Raji (cell line): ENCODE measurements at regions not wholly inside any gene's neighbourhood (a gene's known extent, or its start where the extent isn't known, plus 50 kb on each side); places are given as distances from the start of the nearest gene placed in this dataset.

Source experiments
- POLR2A ChIP-seq: IDR thresholded peaks from 2 replicates; pipeline ENCODE4 v1.6.1; 2011; ENCODE audit warnings: low read depth, low read length, control low read depth; ENCODE audit not compliant: insufficient read depth

DNA sequence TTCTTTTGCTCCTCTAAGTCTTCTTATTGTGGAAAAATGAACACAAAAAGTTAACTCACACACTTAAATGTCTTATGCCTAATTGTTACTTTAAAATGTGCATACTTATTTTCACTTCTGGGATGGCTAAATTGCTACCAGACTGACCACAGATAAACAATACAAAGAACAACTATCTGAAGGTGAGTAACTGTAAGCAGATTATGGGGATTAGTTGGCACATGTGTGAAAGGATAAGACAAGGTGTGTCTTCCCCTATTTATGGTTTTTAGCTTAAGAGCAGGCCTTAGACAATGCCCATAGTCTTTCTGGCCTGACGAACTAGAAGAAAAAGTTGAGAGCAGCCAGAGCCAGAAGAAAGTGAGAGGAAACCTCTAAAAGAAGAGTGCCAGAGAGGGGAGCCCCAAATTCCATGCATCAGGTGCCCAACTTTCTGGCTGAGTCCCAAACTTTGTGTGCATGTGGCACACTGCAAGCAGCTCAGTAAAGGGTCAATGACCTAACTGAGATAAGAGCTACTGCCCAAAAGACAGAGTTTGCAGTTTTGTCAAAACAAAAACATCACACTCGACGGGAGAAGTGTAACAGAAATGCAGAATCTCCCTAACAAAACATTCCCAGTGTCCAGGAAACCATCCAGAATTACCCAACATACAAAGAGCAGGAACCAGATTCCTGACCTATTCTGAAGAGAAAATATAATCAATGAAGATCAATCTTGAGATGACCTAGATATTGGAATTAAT lies 375.4 kb downstream of the KCNRG start:
- no peak for TF ChIP-seq POLR2A

DNA sequence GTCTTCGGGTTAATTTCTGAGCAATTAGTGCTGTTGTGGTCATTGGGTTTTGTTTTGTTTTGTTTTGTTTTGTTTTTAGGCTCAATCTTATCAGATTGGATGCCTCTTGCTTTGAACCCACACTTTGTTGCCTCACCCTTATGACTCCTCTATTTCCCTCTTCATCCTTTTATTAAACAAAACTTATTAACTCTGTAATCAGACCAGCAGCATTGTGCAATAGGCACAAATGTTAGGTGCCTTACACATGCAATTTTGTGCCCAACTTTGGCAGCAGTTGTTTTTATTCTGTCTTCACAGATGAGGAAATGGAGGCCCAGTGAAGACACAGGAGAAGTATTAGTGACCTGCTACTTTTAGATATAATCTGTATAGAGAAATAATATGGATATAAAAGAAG lies 377.7 kb downstream of the KCNRG start:
- no peak for TF ChIP-seq POLR2A

DNA sequence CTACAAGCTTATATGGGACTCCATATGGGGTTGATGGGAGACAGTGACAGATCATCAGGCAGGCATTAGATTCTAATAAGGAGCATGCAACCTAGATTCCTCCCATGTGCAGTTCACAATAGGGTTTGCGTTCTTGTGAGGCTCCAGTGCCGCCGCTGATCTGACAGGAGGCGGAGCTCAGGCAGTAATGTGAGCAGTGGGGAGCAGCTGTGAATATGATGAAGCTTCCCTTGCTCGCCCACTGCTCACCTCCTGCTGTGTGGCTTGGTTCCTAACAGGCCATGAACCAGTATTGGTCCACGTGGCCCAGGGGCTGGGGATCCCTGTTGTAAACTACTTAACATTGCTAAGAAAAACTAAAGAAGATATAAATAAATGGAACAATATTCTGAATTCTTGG lies 378.4 kb downstream of the KCNRG start:
- TF ChIP-seq POLR2A = no peak

DNA sequence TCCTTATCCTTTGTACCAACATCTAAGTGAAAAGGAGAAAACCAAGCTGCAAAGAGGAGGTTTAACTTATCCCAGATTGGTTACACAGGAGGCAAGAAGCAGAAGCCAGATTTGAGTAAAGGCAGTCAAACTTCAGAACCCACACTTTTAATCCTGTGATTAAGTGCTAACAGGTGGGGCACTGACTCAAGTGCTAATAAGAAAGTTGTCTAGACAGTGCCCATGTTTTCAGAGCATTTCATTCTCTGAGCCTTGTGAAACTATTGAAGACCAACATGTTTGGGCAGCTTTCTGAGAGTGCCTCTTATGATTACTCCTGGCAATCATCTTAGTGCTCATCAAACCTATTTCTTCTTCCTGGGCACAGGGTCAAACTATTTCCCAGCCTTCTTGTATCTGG lies 380.8 kb downstream of the KCNRG start:
- TF ChIP-seq POLR2A = no peak

DNA sequence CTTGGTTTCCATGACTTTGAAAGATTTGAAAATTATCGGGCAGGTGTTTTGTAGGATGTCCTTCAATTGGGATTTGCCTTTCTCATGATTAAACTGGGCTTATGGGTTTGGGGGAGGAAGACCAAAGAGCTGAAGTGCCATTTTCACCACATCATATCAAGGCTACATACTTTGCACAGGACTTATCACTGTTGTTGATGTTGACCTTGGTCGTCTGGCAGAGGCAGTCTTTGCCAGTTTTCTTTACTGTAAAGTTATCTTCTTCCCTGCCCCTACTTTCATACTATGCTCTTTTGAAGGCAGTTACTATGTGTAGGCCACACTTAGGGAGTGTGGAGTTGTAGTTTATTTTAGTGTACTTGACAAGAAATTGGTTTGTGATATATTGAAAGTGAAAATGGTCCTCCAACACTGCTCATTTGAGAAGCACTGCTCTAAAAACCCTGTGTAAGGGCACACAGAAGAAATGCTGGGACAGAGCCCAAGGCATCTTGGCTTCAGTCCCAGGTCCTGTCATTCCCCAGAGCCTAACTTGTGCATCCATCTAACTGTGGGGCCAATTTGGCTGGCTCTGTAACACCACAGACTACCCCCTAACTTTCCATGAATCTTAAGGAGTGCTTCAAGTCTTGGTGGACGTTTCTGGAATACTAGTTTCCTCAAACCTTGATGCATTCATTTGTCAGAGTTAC lies 384.9 kb downstream of the KCNRG start:
- TF ChIP-seq POLR2A = no peak

DNA sequence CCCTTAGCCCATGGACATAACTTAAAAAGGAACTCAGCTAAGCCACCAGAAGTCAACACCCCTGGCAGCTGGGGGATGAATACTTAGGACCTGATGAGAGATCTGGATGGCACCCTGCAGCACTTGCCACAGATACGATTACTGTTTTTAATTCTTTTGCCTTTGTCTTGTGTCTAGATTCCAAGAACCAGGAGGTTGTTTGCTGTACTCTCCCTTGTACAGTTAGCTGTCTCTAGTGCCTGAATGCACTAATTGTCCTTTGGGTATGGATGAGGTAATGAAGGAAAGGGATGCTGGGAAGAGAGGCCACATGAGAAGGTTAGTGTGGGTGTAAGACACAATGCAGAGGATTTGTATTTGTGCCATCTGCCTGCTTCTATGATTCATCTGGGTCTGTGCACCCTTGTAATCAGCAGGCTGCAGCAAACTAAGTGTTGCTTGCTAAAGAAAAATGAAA lies 385.8 kb downstream of the KCNRG start:
- TF ChIP-seq POLR2A = no peak

DNA sequence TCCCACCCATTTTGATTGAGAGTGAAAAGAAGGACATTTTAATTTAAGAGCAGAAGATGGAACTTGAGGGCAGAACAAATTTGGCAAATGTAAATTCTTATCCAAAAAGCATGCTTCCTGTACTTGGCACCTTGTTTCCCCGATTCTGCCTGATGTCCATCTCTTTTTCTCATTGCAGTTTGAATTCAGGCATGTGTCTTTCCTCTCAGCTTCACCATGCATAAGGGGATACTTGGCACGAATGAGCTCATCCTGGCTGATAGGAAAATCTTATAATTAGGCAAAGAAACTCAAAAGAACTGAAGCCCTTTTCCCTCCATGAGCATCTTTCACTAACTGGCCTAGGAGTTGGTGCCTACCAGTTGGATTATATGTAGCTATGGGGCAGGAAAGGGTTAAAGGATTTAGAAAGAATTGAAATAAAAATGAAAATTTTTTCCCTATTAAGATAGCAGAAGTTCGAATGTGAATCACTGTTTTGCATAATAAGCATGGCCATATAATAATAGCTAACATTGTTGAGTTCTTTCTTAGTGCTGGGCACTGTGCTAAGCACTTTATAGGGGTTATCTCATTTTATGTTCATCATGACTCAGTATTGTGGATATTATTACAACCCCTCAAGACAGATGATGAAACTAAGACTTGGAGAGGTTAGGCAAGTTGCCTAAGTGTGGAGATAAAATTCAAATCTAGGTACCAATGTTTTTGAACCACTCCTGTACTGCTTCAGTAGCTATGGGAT lies 386.6 kb downstream of the KCNRG start:
- no peak for TF ChIP-seq POLR2A

DNA sequence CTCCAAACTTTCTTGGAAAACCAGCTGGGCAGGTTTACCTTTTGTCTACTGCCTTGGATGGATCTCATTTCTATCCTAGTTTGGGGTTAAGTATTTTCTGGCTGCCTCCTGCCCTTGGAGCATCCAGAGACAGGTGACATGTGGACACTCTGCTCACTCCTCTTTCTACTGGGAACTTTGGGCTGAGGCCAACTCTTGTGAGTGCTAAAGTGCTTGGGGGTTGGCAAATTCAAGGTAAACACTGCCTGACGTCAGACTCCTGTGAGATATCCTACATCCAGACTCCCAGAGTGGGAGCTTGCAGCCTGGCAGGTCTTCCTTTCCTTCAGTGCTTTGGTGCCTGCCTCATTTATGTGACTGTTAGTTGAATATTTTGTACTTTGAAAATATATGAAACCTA lies 388.1 kb downstream of the KCNRG start:
- TF ChIP-seq POLR2A = no peak

DNA sequence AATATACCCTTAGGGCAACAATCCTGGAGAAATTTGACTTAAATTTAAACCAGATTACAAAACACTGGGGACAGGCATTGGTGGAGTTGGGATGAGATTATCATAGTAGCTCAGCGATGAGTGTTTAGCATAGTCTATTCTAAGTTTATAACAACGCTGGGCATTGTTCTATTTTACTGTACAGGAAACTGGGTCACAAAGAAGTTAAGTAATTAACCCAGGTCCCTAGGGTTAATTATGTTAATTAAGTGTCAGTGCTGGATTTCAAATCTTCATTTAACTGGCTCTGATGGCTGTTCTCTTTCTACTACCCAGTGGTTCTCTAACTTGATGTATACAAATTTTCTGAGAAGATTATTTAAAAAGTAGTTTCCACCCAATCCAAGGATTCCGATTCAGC lies 388.9 kb downstream of the KCNRG start:
- TF ChIP-seq POLR2A = no peak

DNA sequence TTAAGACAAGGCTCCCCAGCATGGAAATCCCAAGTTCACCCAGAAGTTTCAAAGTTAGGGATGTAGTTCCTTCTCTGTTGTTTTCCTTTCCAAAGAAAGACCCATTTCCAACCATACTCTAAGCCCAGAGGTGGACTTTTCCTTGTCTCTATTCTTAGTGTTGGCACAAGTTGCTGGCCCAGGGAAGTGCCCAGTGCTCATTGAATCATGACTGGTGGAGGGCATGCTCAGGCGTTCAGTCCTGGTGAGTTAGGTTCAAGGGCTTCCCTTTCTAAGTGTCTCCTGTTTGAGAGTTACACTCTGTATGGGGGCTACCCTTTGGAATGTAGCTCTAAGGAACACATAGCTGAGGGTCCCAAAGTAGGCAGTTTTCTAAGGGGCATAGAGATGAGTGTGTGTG lies 389.5 kb downstream of the KCNRG start:
- no peak for TF ChIP-seq POLR2A

DNA sequence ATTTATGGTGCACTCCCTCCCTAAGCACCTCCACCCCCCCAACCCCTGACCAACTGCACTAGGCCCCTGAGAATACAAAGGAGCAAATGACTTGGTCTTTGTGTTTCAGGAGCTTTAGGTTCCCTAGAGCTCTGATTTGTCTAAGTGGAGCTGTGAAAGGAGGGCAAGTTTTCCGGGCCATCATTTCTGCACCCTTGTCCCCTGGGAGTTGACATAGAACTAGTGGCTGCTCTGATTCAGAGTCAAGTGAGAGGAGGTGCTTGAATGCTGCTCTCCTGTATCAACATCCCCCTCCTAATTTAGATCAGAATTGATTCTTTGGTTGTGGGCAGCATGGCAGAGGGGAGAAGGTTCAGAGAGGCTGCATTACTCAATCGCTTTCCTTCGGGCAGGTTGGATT lies 391.6 kb downstream of the KCNRG start:
- TF ChIP-seq POLR2A = no peak

DNA sequence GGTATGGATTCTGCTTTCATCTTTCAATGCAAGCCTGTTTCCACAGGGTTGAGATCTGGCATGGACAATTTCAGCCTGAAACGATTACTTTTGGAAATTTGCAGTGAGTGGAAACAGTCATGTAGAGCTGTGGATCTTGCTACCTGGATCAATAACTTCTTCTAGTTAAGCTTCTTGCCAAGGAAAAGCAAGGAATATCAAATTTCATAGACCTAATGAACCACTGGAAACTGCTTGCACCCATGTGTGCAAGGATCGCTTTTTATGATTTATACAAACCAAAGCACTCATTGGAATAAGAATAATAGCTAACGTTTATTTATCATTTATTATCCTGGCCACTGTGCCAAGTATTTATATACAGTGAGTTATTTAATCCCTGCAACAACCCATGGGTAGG lies 392.8 kb downstream of the KCNRG start:
- TF ChIP-seq POLR2A = no peak

DNA sequence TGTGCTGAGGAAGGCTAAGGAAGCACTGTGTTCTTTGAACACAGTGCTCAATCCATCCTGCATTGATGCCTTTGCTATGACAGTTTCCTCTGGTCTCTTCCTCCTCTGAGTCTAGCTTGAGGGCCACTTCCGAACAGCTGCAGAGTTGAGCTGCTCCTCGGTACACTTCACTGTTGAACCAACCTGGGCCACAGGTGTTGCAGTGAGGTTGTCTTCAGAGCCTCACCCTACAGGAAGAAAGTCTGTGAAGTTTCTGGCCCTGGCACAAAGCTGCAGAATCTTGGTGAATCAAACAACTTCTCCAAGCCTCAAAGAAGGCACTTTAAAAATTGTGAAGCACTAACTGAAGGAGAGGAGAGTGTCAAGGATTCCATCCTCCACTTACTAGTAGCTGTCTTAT lies 394.0 kb downstream of the KCNRG start:
- no peak for TF ChIP-seq POLR2A

DNA sequence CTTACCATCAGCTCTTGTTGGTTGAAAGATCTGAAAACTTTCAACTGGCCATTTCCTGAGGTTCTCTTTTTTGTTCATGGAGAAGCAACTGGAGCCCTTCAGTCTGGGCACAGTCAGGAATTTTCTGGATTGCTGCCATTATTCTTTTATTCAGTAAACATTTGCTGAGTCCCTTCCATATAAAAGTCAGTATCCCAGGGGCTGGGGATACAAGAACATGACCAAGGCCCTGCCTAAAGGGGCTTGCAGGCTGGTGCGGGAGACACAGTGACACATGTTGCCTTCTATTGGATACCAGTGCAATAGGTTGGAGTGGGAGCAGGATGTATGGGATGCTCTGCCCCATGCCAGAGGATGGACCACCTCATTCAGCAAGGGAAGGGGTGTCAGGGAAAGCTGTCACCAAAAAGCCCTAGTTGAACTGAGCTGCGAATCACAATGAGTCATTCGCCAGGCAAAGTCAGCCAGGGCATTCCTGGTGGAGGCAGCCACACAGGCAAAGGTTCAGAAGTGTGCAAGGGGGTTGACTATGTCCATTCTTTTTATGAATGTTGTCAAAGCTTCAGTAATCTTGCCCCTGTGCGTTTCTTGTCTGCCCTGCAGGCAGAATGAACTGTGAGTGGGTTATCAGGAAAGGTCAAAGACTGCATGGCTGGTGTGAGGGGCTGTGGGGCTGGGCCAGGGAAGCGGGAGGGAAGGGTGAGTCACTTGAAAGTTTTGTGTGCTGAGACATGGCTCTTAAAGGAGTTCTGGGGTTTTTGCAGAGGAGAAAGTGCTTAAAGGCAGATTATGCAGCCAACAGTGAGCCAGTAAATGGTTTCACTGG lies 395.9 kb downstream of the KCNRG start:
- TF ChIP-seq POLR2A = no peak

DNA sequence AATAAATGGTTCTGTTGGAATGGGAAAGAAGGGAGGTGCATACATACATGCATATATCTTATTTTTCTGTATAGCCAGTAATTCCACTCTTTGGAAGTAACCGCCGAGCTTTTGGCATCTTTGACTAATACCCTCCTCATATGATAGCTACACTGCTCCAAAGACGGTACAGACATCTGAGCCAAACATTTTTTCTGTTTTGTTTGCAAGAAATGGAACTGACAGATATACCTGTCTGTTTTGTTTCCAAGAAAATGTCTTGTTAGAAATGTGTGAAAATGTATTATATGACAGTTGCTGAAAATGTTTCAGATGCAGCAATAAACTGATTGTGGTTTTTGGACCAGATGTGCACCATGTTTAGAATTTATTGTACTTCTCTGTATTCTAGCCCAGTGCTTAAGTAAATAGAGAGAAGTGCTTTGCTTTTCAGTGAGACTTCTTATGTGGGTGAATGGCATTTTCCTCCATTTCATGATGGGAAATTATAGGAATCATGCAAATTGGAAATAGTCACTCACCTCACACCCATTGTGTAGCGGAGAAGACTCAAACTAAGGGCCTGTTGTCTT lies 396.9 kb downstream of the KCNRG start:
- no peak for TF ChIP-seq POLR2A
